Smooth muscle cell (in vitro differentiated cells): ENCODE measurements at regions not wholly inside any gene's neighbourhood (a gene's known extent, or its start where the extent isn't known, plus 50 kb on each side); places are given as distances from the start of the nearest gene placed in this dataset.
A peak's percentile ranks its signal among the peaks of the same experiment; 100 is the strongest.

Experiments used
- DNase-seq: peaks from one replicate; lab custom pipeline; 2025; ENCODE audit not compliant: unreplicated experiment; lab: John Stamatoyannopoulos, UW
- H2AFZ ChIP-seq: fragments of 200-600 bp; sonication (generic); 2 replicates; pipeline ENCODE4 v1.6.0; 2016; ENCODE audit warnings: antibody characterized with exemption, low read depth, mild to moderate bottlenecking
- H3F3A ChIP-seq: fragments of 200-600 bp; sonication (generic); 2 replicates; pipeline ENCODE4 v1.6.0; 2017; ENCODE audit warnings: antibody characterized with exemption, low read depth
- H3K27ac ChIP-seq: fragments of 200-600 bp; sonication (generic); 2 replicates; pipeline ENCODE4 v1.5.1; 2016; ENCODE audit warnings: low read depth, mild to moderate bottlenecking
- H3K27me3 ChIP-seq: fragments of 200-600 bp; sonication (generic); 2 replicates; pipeline ENCODE4 v1.6.1; 2016; ENCODE audit warnings: low read depth, mild to moderate bottlenecking
- H3K36me3 ChIP-seq: fragments of 200-600 bp; sonication (generic); 2 replicates; pipeline ENCODE4 v1.5.1; 2016; ENCODE audit warnings: low read depth
- H3K4me1 ChIP-seq: fragments of 200-600 bp; sonication (generic); 2 replicates; pipeline ENCODE4 v1.5.1; 2016; ENCODE audit warnings: low read depth
- H3K4me2 ChIP-seq: fragments of 200-600 bp; sonication (generic); 2 replicates; pipeline ENCODE4 v1.6.0; 2016; ENCODE audit warnings: mild to moderate bottlenecking
- H3K4me3 ChIP-seq: fragments of 200-600 bp; sonication (generic); 2 replicates; pipeline ENCODE4 v1.5.1; 2016; ENCODE audit warnings: mild to moderate bottlenecking
- H3K79me2 ChIP-seq: fragments of 200-600 bp; sonication (generic); 2 replicates; pipeline ENCODE4 v1.6.0; 2016; ENCODE audit warnings: low read depth, mild to moderate bottlenecking
- H3K9ac ChIP-seq: fragments of 200-600 bp; sonication (generic); 2 replicates; pipeline ENCODE4 v1.6.0; 2016; ENCODE audit warnings: low read depth
- H3K9me3 ChIP-seq: fragments of 200-600 bp; sonication (generic); replicated peaks from 2 replicates; pipeline ENCODE4 v1.5.1; 2016; ENCODE audit warnings: low read depth
- H4K20me1 ChIP-seq: fragments of 200-600 bp; sonication (generic); 2 replicates; pipeline ENCODE4 v1.6.0; 2016; ENCODE audit warnings: low read depth
- WGBS: methylation state at CpG from one replicate; pipeline ENCODE4 v1.1.7; 2016; ENCODE audit warnings: low lambda C conversion rate; 5-methylcytosine and 5-hydroxymethylcytosine counted together
- TF ChIP-seq, protein P1 (sequence below): fragments of 200-600 bp; sonication (generic); IDR thresholded peaks from 2 replicates; pipeline ENCODE4 v1.5.1; 2017; ENCODE audit warnings: borderline replicate concordance, mild to moderate bottlenecking, antibody characterized with exemption; ENCODE audit not compliant: insufficient read depth, poor library complexity, severe bottlenecking

DNA sequence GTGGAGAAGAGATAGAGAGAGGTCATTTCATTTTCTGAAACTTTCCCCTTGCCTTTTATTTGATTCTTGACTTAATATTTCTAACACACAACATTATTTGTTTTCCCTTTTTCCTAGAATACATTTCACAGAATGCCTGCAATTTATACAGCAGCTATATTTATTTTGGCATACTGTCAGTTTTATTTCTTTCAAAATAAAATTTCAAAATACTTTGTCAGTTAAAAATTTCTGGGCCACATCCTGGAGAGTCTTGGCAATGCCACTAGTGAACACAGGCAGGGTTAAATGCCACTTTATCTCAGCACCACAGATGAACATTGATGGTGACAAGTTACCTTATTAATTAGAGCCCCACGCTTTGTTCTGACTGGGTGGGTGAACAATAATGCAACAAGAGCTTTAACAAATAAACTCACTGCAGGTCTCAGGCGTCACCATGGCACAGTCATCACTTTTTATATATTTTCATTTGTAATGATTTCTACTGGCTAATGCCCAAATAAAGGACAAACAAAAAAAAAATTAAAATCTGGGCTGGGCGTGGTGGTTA lies 494.0 kb downstream of the KIF20B start:
- H3K27me3 ChIP-seq = no peaks in the 10 kb centered on the region
- H3K9ac ChIP-seq = no peak overlapping the region
- no peaks in the 10 kb centered on the region for H3K36me3 ChIP-seq
- H3K4me2 ChIP-seq = no peak overlapping the region
- H3K4me3 ChIP-seq = no peak overlapping the region
- WGBS = 91% methylated on average over 3 of the region's 3 CpGs
- H3K4me1 ChIP-seq = no peaks in the 10 kb centered on the region
- no peak for DNase-seq
- H3F3A ChIP-seq = no peaks in the 10 kb centered on the region
- TF ChIP-seq, protein P1, sequence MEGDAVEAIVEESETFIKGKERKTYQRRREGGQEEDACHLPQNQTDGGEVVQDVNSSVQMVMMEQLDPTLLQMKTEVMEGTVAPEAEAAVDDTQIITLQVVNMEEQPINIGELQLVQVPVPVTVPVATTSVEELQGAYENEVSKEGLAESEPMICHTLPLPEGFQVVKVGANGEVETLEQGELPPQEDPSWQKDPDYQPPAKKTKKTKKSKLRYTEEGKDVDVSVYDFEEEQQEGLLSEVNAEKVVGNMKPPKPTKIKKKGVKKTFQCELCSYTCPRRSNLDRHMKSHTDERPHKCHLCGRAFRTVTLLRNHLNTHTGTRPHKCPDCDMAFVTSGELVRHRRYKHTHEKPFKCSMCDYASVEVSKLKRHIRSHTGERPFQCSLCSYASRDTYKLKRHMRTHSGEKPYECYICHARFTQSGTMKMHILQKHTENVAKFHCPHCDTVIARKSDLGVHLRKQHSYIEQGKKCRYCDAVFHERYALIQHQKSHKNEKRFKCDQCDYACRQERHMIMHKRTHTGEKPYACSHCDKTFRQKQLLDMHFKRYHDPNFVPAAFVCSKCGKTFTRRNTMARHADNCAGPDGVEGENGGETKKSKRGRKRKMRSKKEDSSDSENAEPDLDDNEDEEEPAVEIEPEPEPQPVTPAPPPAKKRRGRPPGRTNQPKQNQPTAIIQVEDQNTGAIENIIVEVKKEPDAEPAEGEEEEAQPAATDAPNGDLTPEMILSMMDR = no peak
- H3K27ac ChIP-seq = no peak overlapping the region
- H3K9me3 ChIP-seq = no peaks in the 10 kb centered on the region
- no peak overlapping the region for H2AFZ ChIP-seq
- H4K20me1 ChIP-seq = no peaks in the 10 kb centered on the region
- no peaks in the 10 kb centered on the region for H3K79me2 ChIP-seq

DNA sequence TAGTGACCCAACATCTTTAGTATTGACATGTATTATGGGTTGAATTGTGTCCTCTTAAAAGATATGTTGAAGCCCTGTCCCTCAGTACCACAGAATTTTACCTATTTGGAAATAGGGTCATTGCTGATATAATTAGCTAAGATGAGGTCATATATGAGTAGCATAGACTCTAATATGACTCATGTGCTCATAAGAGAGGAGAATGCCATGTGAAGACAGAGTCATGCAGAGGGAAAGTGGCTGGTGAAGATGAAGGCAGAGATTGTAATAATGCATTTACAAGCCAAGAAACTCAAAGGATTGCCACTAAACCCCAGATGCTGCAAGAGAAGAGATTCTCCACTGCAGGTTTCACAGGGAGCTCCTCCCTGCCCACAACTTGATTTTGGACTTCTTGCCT lies 496.4 kb downstream of the KIF20B start:
- no peak for DNase-seq
- peak overlapping the region; percentile 2 for H3K4me2 ChIP-seq
- H3K79me2 ChIP-seq = no peaks in the 10 kb centered on the region
- no peak overlapping the region for H2AFZ ChIP-seq
- no peaks in the 10 kb centered on the region for H3K36me3 ChIP-seq
- H3K9me3 ChIP-seq = no peaks in the 10 kb centered on the region
- H3F3A ChIP-seq = no peaks in the 10 kb centered on the region
- H3K27me3 ChIP-seq = no peaks in the 10 kb centered on the region
- peak overlapping the region; percentile 20 for H3K27ac ChIP-seq
- no peak overlapping the region for H3K9ac ChIP-seq
- TF ChIP-seq, protein P1 = no peak
- no peak overlapping the region for H3K4me3 ChIP-seq
- H3K4me1 ChIP-seq = no peaks in the 10 kb centered on the region
- H4K20me1 ChIP-seq = no peaks in the 10 kb centered on the region

DNA sequence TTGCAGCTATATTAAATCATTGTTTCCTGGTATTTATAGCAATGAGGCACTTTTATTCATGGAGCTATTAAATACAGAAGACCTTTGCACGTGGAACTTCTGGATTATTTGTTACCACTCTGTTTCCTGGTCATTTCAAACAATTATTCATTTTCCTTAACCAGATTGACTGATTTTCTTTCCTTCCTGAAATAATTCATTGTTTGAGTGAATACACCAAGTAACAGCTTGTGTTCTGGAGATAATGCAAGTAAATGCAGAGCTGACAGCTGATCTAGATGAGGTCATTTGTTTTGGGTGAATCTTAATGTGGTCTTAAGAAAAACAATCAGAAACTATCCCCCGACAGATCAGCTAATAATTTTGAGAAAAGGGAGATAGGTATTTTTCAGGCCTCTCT lies 497.7 kb downstream of the KIF20B start:
- H2AFZ ChIP-seq = no peak overlapping the region
- H3K36me3 ChIP-seq = no peaks in the 10 kb centered on the region
- H3K9me3 ChIP-seq = no peaks in the 10 kb centered on the region
- H3K27me3 ChIP-seq = no peaks in the 10 kb centered on the region
- no peaks in the 10 kb centered on the region for H3F3A ChIP-seq
- 73% methylated on average over 2 of the region's 2 CpGs for WGBS
- no peak overlapping the region for H3K4me3 ChIP-seq
- H3K27ac ChIP-seq = no peak overlapping the region
- H4K20me1 ChIP-seq = no peaks in the 10 kb centered on the region
- DNase-seq = no peak
- H3K9ac ChIP-seq = no peak overlapping the region
- H3K79me2 ChIP-seq = no peaks in the 10 kb centered on the region
- no peak overlapping the region for H3K4me2 ChIP-seq
- no peaks in the 10 kb centered on the region for H3K4me1 ChIP-seq
- TF ChIP-seq, protein P1 = no peak

DNA sequence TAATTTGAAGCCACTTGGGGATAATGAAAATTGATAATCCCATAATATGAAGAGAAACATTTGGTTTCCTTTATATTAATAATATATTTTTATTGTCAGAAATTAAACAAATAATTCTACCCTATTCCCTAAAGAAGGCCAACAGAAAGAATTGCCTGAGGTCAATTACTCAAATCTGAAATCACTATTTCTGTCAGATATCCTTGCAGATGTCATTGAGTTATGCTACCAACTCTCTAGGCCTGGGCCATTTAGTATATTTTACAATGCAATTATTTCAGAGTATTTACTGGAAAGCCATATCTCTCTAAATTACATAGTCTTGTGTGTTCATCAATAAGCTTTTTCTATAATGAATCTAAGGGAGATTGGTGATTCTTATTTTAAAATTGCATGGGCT lies 498.1 kb downstream of the KIF20B start:
- TF ChIP-seq, protein P1 = no peak
- Histone ChIP-seq H3K9ac (no peak overlapping the region), H3K36me3 (no peaks in the 10 kb centered on the region), H3K27me3 (no peaks in the 10 kb centered on the region), H3K9me3 (no peaks in the 10 kb centered on the region), H4K20me1 (no peaks in the 10 kb centered on the region), H3K4me1 (no peaks in the 10 kb centered on the region), H2AFZ (no peak overlapping the region), H3K4me2 (no peak overlapping the region), H3K79me2 (no peaks in the 10 kb centered on the region), H3K27ac (no peak overlapping the region), H3F3A (no peaks in the 10 kb centered on the region), H3K4me3 (no peak overlapping the region)
- no peak for DNase-seq
